EL (cell line): ENCODE measurements at regions not wholly inside any gene's neighbourhood (a gene's known extent, or its start where the extent isn't known, plus 50 kb on each side); places are given as distances from the start of the nearest gene placed in this dataset.
"Not testable (repeated sequence)": the region's sequence is repeated elsewhere in the genome, so short reads cannot be mapped to it uniquely, and the experiment has no call there.

Experiments
- DNase-seq: peaks from one replicate; pipeline ENCODE4 v3.0.0-alpha.2; 2016

GRCh38 chr5:14929293-14930065, 57.9 kb upstream of the ANKH start:
- DNase-seq: no peak

DNA sequence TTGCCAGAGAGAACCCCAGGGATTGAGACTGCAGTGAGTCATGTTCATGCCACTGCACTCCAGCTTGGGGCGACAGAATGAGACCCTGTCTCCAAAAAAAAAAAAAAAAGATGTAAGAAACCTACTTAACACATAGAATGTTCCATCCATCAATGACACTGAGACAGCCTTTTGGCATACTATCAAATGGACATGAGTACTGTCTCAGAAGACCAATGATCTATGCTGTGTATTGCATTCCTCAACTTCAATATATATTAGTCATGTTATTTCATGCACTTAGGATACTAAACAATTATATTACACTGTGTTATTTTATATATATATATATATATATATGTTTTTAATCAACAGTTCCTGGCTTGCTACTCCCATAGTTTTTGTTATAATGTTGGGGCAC, 57.1 kb upstream of the ANKH start:
- DNase-seq: peak; percentile 59

DNA sequence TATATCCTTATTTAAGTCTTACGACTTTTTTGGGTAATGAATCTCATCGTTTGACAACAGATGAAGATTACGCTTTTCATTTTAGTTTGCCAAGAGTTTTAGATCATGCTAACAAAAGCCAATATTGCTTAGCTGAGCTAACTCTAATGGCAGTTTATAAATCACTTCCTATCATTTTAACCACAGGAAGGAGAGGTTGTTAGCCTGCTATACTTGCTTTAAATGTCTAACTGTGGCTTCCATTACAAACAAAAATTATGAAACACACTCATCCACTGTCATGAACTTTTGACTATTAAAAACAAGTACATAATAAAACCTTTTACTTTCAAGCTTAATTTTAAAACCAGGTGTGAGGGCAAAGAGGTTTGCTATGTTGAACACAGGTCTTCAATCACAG, 53.7 kb upstream of the ANKH start:
- DNase-seq: no peak

DNA sequence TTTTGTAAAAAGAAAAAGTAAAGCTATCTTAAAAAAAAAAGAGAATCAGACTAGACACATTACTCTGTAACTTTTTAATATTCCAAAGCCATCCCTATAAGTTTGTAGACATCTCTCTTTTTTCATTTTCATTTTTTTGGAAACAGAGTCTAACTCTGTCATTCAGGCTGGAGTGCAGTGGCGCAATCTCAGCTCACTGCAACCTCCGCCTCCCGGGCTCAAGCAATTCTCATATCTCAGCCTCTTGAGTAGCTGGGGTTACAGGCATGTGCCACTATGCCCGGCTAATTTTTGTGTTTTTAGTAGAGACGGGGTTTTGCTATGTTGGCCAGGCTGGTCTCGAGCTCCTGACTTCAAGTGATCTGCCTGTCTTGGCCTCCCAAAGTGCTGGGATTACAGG, 51.4 kb upstream of the ANKH start:
- DNase-seq: not testable (repeated sequence)

DNA sequence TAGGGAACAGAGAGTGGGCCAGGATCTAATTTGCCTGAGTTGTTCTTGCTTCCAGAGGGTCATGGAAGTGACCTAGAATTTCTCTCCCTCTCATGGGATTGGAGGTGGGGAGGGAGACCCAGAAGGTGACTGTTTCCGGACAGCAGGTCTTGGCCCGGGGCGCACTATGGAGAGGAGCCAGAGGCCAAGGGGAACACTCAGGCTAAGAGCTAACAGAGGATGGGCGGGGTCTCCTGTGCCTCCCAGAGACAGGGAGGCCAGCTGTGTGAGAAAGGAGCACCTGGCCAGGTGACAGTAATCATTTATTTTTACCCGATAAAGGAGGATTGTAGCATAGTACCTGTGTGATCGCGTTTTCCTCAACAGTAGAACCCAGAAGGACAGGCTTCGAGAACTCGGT, 50.9 kb upstream of the ANKH start:
- DNase-seq: no peak
